HFF-Myc (cell line): ENCODE measurements at regions not wholly inside any gene's neighbourhood (a gene's known extent, or its start where the extent isn't known, plus 50 kb on each side); places are given as distances from the start of the nearest gene placed in this dataset.
"Not testable (repeated sequence)": the region's sequence is repeated elsewhere in the genome, so short reads cannot be mapped to it uniquely, and the experiment has no call there.

Experiments used
- DNase-seq: peaks from one replicate; pipeline ENCODE4 v3.0.0-alpha.2; 2011; ENCODE audit warnings: low read depth; ENCODE audit errors: extremely low read depth
- H3K4me3 ChIP-seq: replicated peaks from 2 replicates; pipeline ENCODE4 v1.5.1; 2011; ENCODE audit warnings: low read depth, mild to moderate bottlenecking, control low read depth, low read length
- TF ChIP-seq, protein P1 (sequence below): IDR thresholded peaks from 2 replicates; pipeline ENCODE4 v1.5.1; 2012; ENCODE audit warnings: mild to moderate bottlenecking, low read depth, low read length, control low read depth; ENCODE audit errors: missing control alignments

- no peak overlapping the region for H3K4me3 ChIP-seq
- DNase-seq: no peak
- TF ChIP-seq, protein P1, sequence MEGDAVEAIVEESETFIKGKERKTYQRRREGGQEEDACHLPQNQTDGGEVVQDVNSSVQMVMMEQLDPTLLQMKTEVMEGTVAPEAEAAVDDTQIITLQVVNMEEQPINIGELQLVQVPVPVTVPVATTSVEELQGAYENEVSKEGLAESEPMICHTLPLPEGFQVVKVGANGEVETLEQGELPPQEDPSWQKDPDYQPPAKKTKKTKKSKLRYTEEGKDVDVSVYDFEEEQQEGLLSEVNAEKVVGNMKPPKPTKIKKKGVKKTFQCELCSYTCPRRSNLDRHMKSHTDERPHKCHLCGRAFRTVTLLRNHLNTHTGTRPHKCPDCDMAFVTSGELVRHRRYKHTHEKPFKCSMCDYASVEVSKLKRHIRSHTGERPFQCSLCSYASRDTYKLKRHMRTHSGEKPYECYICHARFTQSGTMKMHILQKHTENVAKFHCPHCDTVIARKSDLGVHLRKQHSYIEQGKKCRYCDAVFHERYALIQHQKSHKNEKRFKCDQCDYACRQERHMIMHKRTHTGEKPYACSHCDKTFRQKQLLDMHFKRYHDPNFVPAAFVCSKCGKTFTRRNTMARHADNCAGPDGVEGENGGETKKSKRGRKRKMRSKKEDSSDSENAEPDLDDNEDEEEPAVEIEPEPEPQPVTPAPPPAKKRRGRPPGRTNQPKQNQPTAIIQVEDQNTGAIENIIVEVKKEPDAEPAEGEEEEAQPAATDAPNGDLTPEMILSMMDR: no peak
Measured at GRCh38 chr5:94102849-94103248, 361.4 kb upstream of the POU5F2 start.

- not testable (repeated sequence) for H3K4me3 ChIP-seq
Measured at GRCh38 chr5:94097384-94097783, 356.0 kb upstream of the POU5F2 start.

DNA sequence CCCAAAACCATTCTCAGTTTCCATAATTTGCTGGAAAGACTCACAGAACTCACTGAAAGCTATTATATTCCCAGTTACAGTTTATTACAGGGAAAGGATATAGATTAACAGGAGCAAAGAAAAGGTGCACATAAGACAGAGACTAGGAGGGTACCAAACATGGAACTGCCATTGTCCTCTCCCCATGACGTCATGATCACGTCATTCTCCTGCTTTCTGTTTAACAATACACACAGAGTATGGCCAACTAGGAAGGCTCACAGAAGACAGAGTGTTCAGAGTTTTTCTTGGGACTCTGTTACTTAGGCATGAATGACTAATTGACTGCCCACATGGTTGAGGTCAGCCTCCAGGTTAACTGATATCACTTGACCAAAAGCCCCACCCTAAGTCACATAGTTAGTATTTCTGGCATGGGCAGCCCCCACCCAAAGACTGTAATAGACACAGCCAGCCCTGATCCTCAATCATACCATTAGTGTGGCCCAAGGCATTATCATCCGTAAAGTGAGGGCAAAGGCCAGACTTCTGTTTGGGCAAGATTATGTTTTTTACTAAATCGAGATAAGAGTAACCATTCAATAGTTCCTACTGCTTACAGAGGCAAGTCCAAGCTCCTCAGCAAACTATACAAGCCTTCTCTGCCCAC lies 353.5 kb upstream of the POU5F2 start:
- no peak overlapping the region for H3K4me3 ChIP-seq
- no peak for DNase-seq
- TF ChIP-seq, protein P1: no peak

More at GRCh38 chr5:94097384-94097783, 356.0 kb upstream of the POU5F2 start:
- not testable (repeated sequence) for DNase-seq

- TF ChIP-seq, protein P1: no peak
- no peak for DNase-seq
- no peak overlapping the region for H3K4me3 ChIP-seq
Measured at GRCh38 chr5:94093300-94093699, 351.9 kb upstream of the POU5F2 start.

DNA sequence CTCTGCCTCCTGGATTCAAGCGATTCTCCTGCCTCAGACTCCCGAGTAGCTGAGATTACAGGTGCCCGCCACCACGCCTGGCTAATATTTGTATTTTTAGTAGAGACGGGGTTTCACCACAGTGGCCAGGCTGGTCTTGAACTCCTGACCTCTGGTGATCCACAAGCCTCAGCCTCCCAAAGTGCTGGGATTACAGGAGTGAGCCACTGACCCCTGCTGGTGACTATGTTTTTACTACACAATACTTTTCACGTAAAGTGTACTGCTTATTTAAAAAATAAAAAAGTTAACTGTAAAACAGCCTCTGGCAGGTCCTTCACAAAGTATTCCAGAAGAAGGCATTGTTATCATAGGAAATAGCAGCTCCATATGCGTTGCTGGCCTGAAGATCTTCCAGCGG lies 345.2 kb upstream of the POU5F2 start:
- not testable (repeated sequence) for DNase-seq

GRCh38 chr5:94086194-94086593 lies 344.8 kb upstream of the POU5F2 start:
- no peak for DNase-seq
- no peak overlapping the region for H3K4me3 ChIP-seq
- TF ChIP-seq, protein P1: no peak

More for the DNA sequence above, 345.2 kb upstream of the POU5F2 start:
- H3K4me3 ChIP-seq: not testable (repeated sequence)

GRCh38 chr5:94082405-94082804 lies 341.0 kb upstream of the POU5F2 start:
- TF ChIP-seq, protein P1: no peak
- no peak for DNase-seq
- H3K4me3 ChIP-seq: no peak overlapping the region

- TF ChIP-seq, protein P1: no peak
- no peak for DNase-seq
- no peak overlapping the region for H3K4me3 ChIP-seq
Measured at GRCh38 chr5:94081088-94081487, 339.7 kb upstream of the POU5F2 start.
